Vagina (tissue), 2 donors: ENCODE measurements at regions not wholly inside any gene's neighbourhood (a gene's known extent, or its start where the extent isn't known, plus 50 kb on each side); places are given as distances from the start of the nearest gene placed in this dataset.

ENCODE experiments used
- DNase-seq, 2 donors: peaks; one replicate each; pipeline ENCODE4 v3.0.0-alpha.2; 2017; ENCODE audit errors: extremely low spot score in 2 of 2
- H3K27ac ChIP-seq: fragments of 200-600 bp; sonication (generic); one replicate; pipeline ENCODE4 v1.5.1; 2019
- H3K27me3 ChIP-seq: fragments of 200-600 bp; sonication (generic); one replicate; pipeline ENCODE4 v1.5.1; 2019
- H3K36me3 ChIP-seq, 2 donors: fragments of 200-600 bp; sonication (generic); one replicate each; pipeline ENCODE4 v1.5.1; 2017 to 2019
- H3K4me1 ChIP-seq: fragments of 200-600 bp; sonication (generic); one replicate; pipeline ENCODE4 v1.5.1; 2019
- H3K4me3 ChIP-seq, 2 donors: fragments of 200-600 bp; sonication (generic); 1 replicate in 1 of 2; 2 replicates in 1 of 2; pipeline ENCODE4 v1.5.1; 2016 to 2019
- H3K9me3 ChIP-seq: fragments of 200-600 bp; sonication (generic); one replicate; pipeline ENCODE4 v1.5.1; 2019
- POLR2A ChIP-seq, 2 donors: fragments of 450-650 bp; IDR thresholded peaks; one replicate each; pipeline ENCODE4 v1.6.1; 2017; ENCODE audit warnings: antibody characterized with exemption in 2 of 2, mild to moderate bottlenecking in 2 of 2, moderate library complexity in 2 of 2
- POLR2AphosphoS5 ChIP-seq, 2 donors: sonication (generic); formaldehyde crosslinking; IDR thresholded peaks; one replicate each; pipeline ENCODE4 v1.9.0; 2017; ENCODE audit warnings: antibody characterized with exemption in 2 of 2, mild to moderate bottlenecking in 2 of 2, low read depth in 1 of 2; ENCODE audit not compliant: insufficient read depth in 1 of 2
- intact Hi-C: fragments of 100-400 bp; cut with DNase I; formaldehyde crosslinking; loops from one replicate; pipeline ENCODE4 v1.15.1; 2023
- TF ChIP-seq, protein P1 (sequence below), 3 experiments: fragments of 450-650 bp in 2 of 3; fragments of 200-600 bp in 1 of 3; sonication (generic) in 1 of 3; IDR thresholded peaks; one replicate each; pipeline ENCODE4 v1.5.1; 2017 to 2019; ENCODE audit warnings: antibody characterized with exemption in 3 of 3, mild to moderate bottlenecking in 2 of 3, moderate library complexity in 2 of 3

DNA sequence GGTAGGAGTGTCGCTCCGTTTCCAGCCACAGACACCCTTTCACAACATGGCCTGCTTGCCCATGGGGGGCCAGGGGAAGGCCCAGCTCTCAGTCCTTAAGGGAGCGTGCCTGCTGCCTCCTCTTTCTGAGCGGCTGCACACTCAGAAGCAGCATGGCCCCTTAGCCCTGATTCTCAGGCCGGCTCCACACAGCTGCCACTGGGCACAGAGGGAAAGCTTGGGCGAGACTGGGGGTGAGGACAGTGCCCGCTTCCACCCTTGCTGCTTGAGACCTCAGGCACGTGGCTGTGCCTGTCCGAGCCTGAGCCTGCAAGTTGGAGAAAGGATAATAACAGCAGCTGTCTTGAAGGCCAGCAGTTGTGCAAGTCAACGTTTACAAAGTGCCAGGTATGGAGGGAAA is 416.3 kb downstream of the SHANK2 start:
- no peaks in the 10 kb centered on the region for H3K36me3 ChIP-seq
- H3K4me1 ChIP-seq, result no peaks in the 10 kb centered on the region
- H3K9me3 ChIP-seq, result no peaks in the 10 kb centered on the region
- intact Hi-C loops, result no loop called here
- no peak overlapping the region for H3K27ac ChIP-seq
- no peak for DNase-seq
- H3K27me3 ChIP-seq, result no peaks in the 10 kb centered on the region
- no peak for TF ChIP-seq POLR2AphosphoS5 (IDR thresholded peaks at IDR 0.05; ENCODE audit: insufficient read depth in 1 of 2, low read depth in 1 of 2)
- TF ChIP-seq POLR2A (IDR thresholded peaks at IDR 0.05), result no peak
- TF ChIP-seq, protein P1, sequence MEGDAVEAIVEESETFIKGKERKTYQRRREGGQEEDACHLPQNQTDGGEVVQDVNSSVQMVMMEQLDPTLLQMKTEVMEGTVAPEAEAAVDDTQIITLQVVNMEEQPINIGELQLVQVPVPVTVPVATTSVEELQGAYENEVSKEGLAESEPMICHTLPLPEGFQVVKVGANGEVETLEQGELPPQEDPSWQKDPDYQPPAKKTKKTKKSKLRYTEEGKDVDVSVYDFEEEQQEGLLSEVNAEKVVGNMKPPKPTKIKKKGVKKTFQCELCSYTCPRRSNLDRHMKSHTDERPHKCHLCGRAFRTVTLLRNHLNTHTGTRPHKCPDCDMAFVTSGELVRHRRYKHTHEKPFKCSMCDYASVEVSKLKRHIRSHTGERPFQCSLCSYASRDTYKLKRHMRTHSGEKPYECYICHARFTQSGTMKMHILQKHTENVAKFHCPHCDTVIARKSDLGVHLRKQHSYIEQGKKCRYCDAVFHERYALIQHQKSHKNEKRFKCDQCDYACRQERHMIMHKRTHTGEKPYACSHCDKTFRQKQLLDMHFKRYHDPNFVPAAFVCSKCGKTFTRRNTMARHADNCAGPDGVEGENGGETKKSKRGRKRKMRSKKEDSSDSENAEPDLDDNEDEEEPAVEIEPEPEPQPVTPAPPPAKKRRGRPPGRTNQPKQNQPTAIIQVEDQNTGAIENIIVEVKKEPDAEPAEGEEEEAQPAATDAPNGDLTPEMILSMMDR (IDR thresholded peaks at IDR 0.05), result no peak
- no peak overlapping the region for H3K4me3 ChIP-seq

DNA sequence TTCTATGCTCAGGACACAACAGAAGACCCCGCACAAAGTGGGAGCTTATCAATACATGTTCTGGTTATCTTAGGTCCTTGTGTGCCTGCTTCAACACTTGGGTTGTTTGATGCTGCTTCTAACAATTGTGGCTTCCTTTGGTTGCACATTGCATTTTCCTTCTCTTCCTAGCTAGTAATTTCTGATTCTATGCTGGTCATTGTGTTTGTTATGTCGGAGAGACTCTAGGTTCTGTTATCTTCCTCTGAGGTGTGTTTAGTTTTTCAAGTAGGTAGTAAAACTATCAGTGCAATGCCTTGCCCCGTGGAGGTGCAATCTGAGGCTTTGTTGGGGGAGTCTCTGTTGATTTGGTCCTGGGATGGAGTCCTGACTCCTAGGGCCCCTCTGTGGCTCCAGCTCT is 414.2 kb downstream of the SHANK2 start:
- Histone ChIP-seq H3K9me3 (no peaks in the 10 kb centered on the region), H3K36me3 (no peaks in the 10 kb centered on the region)
- intact Hi-C loops, result no loop called here

DNA sequence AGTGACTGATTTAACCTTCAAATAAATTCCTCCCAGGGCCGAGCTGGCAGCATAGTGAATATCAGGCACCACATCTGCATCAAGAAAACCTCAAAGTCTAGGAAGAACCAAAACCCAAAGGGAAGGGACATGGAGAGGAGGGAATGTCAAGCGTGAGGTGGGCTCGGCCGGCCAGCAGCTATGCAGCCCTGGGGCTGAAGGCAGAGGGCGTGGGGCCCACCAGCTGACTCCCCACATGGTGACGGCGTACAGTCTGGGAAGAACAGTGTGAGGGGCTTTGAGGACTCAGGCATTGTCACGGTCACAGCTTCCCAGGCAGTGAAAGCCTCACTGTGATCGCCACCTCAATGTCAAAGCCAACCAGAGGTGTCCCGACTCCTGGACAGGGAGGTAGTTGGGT is 412.5 kb downstream of the SHANK2 start:
- no peak overlapping the region for H3K4me3 ChIP-seq
- no peaks in the 10 kb centered on the region for H3K4me1 ChIP-seq
- intact Hi-C loops, result no loop called here
- no peaks in the 10 kb centered on the region for H3K9me3 ChIP-seq
- TF ChIP-seq POLR2A (IDR thresholded peaks at IDR 0.05), result no peak
- TF ChIP-seq, protein P1 (IDR thresholded peaks at IDR 0.05), result no peak
- TF ChIP-seq POLR2AphosphoS5 (IDR thresholded peaks at IDR 0.05; ENCODE audit: insufficient read depth in 1 of 2, low read depth in 1 of 2), result no peak
- no peak for DNase-seq
- no peaks in the 10 kb centered on the region for H3K36me3 ChIP-seq
- H3K27ac ChIP-seq, result no peak overlapping the region
- H3K27me3 ChIP-seq, result no peaks in the 10 kb centered on the region

More for the DNA sequence above, 414.2 kb downstream of the SHANK2 start:
- no peaks in the 10 kb centered on the region for H3K4me1 ChIP-seq
- no peak overlapping the region for H3K27ac ChIP-seq
- DNase-seq, result no peak
- TF ChIP-seq POLR2AphosphoS5 (IDR thresholded peaks at IDR 0.05; ENCODE audit: insufficient read depth in 1 of 2, low read depth in 1 of 2) (no peak), POLR2A (IDR thresholded peaks at IDR 0.05) (no peak)
- TF ChIP-seq, protein P1 (IDR thresholded peaks at IDR 0.05), result no peak
- no peak overlapping the region for H3K4me3 ChIP-seq
- H3K27me3 ChIP-seq, result no peaks in the 10 kb centered on the region

DNA sequence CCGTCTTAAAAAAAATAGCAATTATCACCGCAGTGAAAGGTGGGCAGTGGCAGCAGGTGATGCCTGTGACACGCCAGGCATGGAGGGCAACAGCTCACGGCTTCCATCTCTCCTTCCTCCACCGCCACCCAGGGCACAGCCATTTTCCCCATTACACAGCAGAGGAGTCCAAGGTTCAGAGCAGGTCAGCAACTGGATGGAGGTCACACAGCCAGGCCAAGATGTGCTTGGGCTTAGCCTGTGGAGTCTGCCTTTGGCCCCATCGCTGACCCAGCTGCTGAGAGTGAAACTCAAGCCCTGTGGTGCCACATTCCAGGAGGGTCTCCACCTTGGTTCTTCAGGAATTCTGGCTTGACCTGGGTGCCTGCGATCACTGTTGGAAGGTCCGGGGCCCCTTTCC is 411.1 kb downstream of the SHANK2 start:
- no peak overlapping the region for H3K4me3 ChIP-seq
- no peak for DNase-seq
- intact Hi-C loops, result no loop called here
- no peaks in the 10 kb centered on the region for H3K36me3 ChIP-seq
- H3K9me3 ChIP-seq, result no peaks in the 10 kb centered on the region
- no peak for TF ChIP-seq POLR2AphosphoS5 (IDR thresholded peaks at IDR 0.05; ENCODE audit: insufficient read depth in 1 of 2, low read depth in 1 of 2)
- TF ChIP-seq POLR2A (IDR thresholded peaks at IDR 0.05), result no peak
- TF ChIP-seq, protein P1 (IDR thresholded peaks at IDR 0.05), result no peak
- no peaks in the 10 kb centered on the region for H3K4me1 ChIP-seq
- no peaks in the 10 kb centered on the region for H3K27me3 ChIP-seq
- H3K27ac ChIP-seq, result no peak overlapping the region

DNA sequence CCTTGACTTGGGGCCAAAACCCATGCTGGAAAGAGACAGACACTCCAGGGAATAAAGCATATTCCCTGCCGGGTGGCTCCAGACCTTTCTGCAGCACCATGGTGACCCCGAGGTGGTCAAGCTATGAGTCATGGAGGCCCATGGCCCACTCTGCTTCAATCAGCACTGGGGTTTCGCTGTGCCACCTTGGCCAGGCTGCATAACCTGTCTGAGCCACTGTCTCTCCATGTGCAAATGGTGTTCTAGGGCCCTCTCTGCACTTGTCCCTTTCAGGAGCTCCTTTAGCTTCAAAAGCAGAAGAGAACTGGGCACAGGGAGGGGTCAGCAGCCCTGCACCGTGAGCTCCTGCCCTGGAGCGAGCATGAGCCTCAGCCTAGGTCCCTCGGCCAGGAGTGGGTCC is 410.1 kb downstream of the SHANK2 start:
- Histone ChIP-seq H3K4me3 (no peak overlapping the region), H3K4me1 (no peaks in the 10 kb centered on the region), H3K27ac (no peak overlapping the region), H3K27me3 (no peaks in the 10 kb centered on the region), H3K9me3 (no peaks in the 10 kb centered on the region), H3K36me3 (no peaks in the 10 kb centered on the region)
- intact Hi-C loops, result no loop called here
- TF ChIP-seq, protein P1 (IDR thresholded peaks at IDR 0.05), result no peak
- no peak for TF ChIP-seq POLR2AphosphoS5 (IDR thresholded peaks at IDR 0.05; ENCODE audit: insufficient read depth in 1 of 2, low read depth in 1 of 2)
- no peak for TF ChIP-seq POLR2A (IDR thresholded peaks at IDR 0.05)
- DNase-seq, result no peak
